ENCODE measurements at regions not wholly inside any gene's neighbourhood (a gene's known extent, or its start where the extent isn't known, plus 50 kb on each side); places are given as distances from the start of the nearest gene placed in this dataset.
"Not testable (repeated sequence)": the region's sequence is repeated elsewhere in the genome, so short reads cannot be mapped to it uniquely, and the experiment has no call there.

- no peak for DNase-seq (ENCODE audit: low spot score)
These were observed 1531.2 kb downstream of the STIM2 start for GRCh38 chr4:28391877-28392276.

GRCh38 chr4:28402751-28403150 is 1542.1 kb downstream of the STIM2 start:
- no peak for DNase-seq (ENCODE audit: low spot score)

GRCh38 chr4:28421221-28421620 is 1560.6 kb downstream of the STIM2 start:
- DNase-seq (ENCODE audit: low spot score): no peak

DNA sequence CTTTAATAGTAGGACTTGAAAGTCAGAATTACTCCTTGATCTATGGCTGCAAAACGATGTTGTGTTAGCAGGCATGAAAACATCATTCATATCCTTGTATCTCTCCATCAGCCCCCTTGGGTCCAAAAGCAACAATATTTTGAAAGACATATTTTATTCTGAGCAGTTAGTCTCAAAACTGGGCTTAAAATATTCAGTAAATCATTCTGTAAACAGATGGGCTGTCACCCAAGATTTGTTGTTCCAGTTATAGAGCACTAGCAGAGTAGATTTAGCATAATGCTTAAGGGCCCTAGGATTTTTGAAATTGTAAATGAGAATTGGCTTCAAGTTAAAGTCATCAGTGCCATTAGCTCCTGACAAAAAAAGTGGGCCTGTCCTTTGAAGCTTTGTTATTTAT is 1565.6 kb downstream of the STIM2 start:
- DNase-seq (ENCODE audit: low spot score): no peak

GRCh38 chr4:28427306-28428085 is 1566.9 kb downstream of the STIM2 start:
- DNase-seq (ENCODE audit: low spot score): no peak

GRCh38 chr4:28432348-28433025 is 1571.8 kb downstream of the STIM2 start:
- DNase-seq (ENCODE audit: low spot score): no peak

DNA sequence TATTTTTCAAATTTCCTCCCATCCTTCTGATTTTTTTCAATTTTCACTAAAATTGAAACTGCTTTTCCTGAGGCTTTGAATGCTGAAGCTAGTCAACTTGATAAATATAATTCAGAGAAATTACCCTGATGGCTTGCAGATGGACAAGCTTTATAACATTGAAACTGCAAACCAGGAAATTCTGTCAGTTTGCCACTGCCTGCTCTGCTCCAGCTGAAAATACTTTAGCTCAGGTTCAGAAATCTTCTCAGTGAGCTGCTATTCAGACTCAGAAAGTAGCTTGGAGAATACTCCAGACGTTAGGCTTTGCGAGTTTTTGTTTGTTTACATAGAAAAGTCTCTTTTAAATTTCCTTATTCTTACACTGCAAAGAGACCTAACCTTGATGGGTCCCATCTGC is 1574.7 kb downstream of the STIM2 start:
- no peak for DNase-seq (ENCODE audit: low spot score)

GRCh38 chr4:28436191-28437080 is 1575.8 kb downstream of the STIM2 start:
- no peak for DNase-seq (ENCODE audit: low spot score)

DNA sequence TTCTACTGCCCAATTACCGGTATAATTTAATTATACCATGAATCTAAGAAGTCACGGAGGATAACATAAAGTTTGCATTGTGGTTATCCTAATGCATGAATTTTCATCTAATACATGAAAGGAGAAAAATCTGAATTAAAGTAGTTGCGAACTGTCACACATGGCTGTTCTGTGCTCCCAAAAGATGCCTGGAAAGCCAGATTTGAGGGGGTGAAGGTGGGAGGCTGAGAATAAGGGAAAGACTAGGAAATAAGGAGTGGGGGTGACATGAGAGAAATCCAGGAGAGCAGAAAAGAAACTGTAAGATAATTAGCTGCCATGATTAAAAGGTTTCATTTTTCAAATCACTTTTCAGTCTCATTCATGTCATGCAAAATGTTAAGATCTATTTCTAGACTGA is 1582.7 kb downstream of the STIM2 start:
- no peak for DNase-seq (ENCODE audit: low spot score)

DNA sequence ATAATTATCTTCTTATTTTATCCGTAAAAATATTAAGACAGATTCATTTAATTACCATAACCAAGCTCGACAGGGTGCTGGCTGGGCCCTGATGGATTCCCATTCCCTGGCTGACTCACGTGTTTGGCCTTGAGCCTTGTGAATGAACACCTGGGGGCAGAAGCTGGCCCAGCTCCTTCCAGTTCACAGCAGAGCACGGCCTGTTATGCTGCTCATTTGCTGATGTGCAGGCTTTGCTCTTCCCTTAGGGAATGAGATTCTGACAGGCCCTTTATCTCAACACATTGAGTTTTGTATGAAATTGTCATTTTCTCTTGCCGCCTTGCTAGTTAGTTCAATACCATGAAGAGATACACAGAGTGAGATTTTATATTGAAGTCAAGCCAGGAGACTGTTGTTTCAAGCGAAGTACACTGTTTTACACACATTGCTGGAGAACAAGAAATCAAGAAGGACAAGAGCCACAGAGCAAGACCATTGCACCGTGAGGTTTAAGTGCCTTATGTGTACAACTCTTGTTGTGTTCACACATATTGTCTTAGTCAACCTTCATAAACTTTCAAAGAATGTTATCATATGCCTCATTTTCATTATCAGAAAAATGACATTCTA is 1583.3 kb downstream of the STIM2 start:
- DNase-seq (ENCODE audit: low spot score): no peak

DNA sequence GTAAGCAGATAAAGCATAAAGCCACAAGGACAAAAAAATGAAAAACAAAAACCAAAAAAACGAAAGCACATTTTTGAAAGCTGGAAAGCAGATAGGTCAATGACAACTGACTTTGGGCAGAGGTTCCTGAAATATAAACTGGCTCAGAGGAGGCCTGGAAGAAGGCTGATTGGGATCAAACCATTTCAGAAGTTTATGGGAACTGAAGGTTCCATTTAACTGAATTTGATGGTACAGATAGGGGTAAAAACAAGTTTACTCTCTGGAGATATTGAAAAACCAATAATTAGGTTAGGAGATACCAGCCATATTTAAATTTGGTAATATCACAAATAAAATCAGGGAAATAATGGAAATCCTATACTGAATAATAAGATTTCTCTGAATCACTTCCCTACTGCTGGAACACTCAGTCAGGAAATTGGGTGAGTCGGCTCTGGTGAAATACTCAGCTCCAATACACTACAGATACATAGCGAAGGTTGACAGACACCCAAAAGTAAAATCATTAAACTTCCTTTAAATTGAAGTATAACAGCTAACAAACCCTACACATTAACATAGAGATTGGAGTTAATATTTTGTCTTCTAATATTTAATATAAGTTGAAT is 1584.3 kb downstream of the STIM2 start:
- DNase-seq (ENCODE audit: low spot score): no peak

DNA sequence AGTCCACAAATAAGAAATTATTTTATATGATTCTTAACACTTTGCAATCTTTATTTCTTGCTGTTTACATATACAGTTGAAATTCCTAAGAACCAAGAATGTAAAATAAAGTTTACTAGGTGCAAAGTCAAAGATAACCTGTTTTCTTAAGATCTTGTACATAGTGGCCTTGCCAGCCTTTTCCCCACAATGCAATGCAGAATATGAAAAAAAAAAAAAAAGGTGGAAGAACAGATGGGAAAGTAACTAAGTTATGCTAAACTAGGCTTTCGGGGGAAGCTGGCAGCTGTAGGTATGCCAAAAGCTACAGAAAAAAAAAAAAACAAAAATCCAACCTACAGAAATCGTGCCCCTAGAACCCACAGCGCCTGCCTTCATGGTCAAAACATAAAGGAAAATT is 1588.4 kb downstream of the STIM2 start:
- no peak for DNase-seq (ENCODE audit: low spot score)

- DNase-seq (ENCODE audit: low spot score): no peak
These were observed 1590.7 kb downstream of the STIM2 start for GRCh38 chr4:28451346-28451745.

DNA sequence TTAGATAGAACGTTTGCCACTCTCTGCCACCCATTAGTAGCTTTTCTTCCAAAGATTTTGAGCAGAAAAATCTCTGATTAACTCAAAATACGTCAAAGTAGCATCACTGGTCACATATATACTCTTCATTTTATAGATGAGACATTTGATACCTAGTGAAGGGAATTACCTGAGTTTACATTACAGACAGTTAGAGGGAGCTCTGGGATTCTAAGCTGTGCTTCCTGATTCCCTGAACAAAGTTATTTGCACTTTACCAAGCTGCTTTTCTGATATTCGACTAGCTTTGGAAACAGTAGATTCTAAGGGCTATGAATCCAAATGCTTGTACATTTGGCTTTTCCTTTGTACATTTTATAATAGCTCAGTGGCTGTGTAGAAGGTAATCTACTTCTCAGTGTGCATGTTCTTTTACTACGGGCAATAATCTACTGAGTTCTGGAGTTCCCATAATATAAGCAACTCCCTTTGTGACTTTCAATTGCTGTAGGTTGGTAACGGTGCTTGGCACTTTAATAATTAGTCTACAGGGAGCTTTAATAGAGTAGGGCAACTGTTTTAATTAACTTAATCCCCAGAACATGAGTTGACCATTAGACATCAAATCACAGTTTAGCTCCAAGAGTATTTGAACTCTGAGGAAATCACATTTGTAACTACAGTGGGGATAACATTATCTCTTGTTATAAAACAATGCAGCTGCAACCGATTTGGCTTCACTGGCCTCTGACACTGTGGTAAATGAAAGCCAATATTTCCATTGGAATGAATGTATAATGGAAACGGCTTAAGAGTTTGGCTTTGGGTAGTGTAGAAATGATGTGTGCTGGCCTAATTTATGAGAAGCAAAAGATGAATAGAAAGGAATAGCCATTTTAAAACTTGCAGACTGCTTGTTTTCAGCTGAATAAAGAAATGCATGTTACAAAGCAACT is 1602.4 kb downstream of the STIM2 start:
- DNase-seq (ENCODE audit: low spot score): no peak

DNA sequence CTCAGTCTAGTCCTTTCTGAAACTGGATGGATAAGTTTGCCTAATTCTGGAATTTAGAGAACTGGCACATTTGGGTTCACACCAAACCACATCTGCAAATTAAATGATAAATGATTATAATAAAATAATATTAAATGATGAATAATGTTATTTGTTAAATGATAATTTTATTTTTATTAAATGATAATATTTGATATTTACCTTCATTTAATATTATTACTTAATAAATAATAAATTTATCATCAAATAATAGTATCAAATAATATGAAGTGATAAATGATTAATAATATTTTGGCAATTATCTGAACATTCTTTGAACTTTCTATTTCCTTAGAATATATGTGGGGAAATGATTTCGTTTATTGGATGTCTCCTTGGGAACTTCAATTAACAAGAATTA is 1604.2 kb downstream of the STIM2 start:
- DNase-seq (ENCODE audit: low spot score): no peak

GRCh38 chr4:28466886-28467285 is 1606.2 kb downstream of the STIM2 start:
- not testable (repeated sequence) for DNase-seq (ENCODE audit: low spot score)

- DNase-seq (ENCODE audit: low spot score): no peak
These were observed 1608.7 kb downstream of the STIM2 start for GRCh38 chr4:28469387-28469786.

DNA sequence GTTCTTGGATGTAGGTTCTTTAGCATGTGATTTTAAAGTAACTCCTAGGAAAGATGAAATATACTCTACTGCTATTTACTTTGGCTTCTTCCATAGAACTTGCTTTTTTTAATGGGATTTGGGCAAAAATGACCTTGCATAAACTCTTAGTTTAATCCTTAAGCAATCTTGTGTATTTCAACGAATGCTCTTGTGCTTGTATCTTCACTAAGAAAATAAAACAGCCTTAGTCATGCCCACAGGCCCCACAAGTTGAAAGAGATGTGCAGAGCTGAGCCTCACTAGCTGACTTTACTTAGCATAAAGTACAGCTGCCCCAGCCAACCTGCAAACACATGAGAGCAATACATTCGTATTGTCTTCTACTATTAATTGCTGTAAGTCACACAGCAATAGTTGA is 1609.2 kb downstream of the STIM2 start:
- no peak for DNase-seq (ENCODE audit: low spot score)

- DNase-seq (ENCODE audit: low spot score): no peak
These were observed 1614.7 kb downstream of the STIM2 start for GRCh38 chr4:28475381-28475780.

- DNase-seq (ENCODE audit: low spot score): no peak
These were observed 1619.0 kb downstream of the STIM2 start for GRCh38 chr4:28479666-28480065.

- no peak for DNase-seq (ENCODE audit: low spot score)
These were observed 1620.9 kb downstream of the STIM2 start for GRCh38 chr4:28481565-28481964.
